Cardiac muscle cell (in vitro differentiated cells and primary cell): ENCODE measurements at regions not wholly inside any gene's neighbourhood (a gene's known extent, or its start where the extent isn't known, plus 50 kb on each side); places are given as distances from the start of the nearest gene placed in this dataset.

Experiments
- DNase-seq, 2 donors: peaks; one replicate each; pipeline versions ENCODE4 v3.0.0 to v3.0.0-alpha.2; 2010 to 2017; ENCODE audit warnings: low read depth in 1 of 2, low spot score in 1 of 2
- H3K27ac ChIP-seq: fragments of 200-600 bp; sonication (generic); 2 replicates; pipeline ENCODE4 v1.5.1; 2016
- H3K27me3 ChIP-seq: fragments of 200-600 bp; sonication (generic); 2 replicates; pipeline ENCODE4 v1.6.0; 2016; ENCODE audit warnings: control low read depth
- H3K36me3 ChIP-seq: fragments of 200-600 bp; sonication (generic); 2 replicates; pipeline ENCODE4 v1.5.1; 2016; ENCODE audit warnings: control low read depth
- H3K4me1 ChIP-seq: fragments of 200-600 bp; sonication (generic); 2 replicates; pipeline ENCODE4 v1.8.1; 2017; ENCODE audit warnings: low read depth, mild to moderate bottlenecking, mixed run types
- H3K4me3 ChIP-seq: fragments of 200-600 bp; sonication (generic); 2 replicates; pipeline ENCODE4 v1.5.1; 2016; ENCODE audit warnings: mild to moderate bottlenecking
- H3K9me3 ChIP-seq: fragments of 200-600 bp; sonication (generic); 2 replicates; pipeline ENCODE4 v1.5.1; 2017; ENCODE audit warnings: low read depth, mild to moderate bottlenecking, control low read depth
- CTCF ChIP-seq: IDR thresholded peaks from 2 replicates; pipeline ENCODE4 v1.5.1; 2012; ENCODE audit warnings: low read depth, mild to moderate bottlenecking, low read length

DNA sequence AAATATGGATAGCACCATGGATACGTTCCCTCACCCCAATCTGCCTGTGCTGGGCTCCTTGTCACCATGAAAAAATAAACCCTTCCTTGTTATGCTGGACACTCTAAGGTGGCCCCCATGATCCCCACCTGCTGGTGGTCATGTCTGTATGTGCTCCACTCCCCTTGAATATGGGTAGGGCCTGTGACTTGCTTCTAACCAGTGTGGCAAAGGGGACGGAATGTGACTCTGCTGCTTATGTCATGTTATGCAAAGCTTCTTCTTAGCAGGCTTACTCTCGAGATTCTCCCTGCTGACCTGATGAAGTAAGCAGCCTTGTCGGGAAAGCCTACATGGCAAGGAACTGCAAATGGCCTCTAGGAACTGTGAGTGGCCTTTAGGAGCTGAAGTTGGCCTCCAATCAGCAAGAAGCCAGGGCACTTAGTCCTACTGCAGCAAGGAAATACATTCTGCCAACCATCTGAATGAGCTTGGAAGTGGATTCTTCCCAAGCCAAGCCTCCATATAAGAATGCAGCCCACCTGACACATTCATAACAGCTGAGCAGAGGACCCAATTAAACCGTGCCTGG, 159.9 kb downstream of the CCDC34 start:
- H3K27ac ChIP-seq, result no peak overlapping the region

GRCh38 chr11:27201454-27202302, 161.1 kb downstream of the BBOX1 start:
- Histone ChIP-seq H3K9me3 (no peaks in the 10 kb centered on the region), H3K27ac (peak overlapping the region; percentile 87), H3K36me3 (no peaks in the 10 kb centered on the region), H3K27me3 (no peaks in the 10 kb centered on the region), H3K4me1 (peaks cover 35% of the 10 kb centered on the region), H3K4me3 (no peak overlapping the region)
- DNase-seq, result peak; percentile 79 to 91
- no peak for TF ChIP-seq CTCF

More for the DNA sequence above, 159.9 kb downstream of the CCDC34 start:
- no peak overlapping the region for H3K4me3 ChIP-seq
- no peaks in the 10 kb centered on the region for H3K9me3 ChIP-seq
- peaks cover 23% of the 10 kb centered on the region for H3K4me1 ChIP-seq
- no peak for DNase-seq
- TF ChIP-seq CTCF, result no peak
- no peaks in the 10 kb centered on the region for H3K36me3 ChIP-seq
- no peaks in the 10 kb centered on the region for H3K27me3 ChIP-seq

GRCh38 chr11:27200779-27201453, 160.3 kb downstream of the BBOX1 start:
- no peak for DNase-seq
- H3K9me3 ChIP-seq, result no peaks in the 10 kb centered on the region
- no peak overlapping the region for H3K4me3 ChIP-seq
- H3K4me1 ChIP-seq, result peaks cover 39% of the 10 kb centered on the region
- no peaks in the 10 kb centered on the region for H3K36me3 ChIP-seq
- TF ChIP-seq CTCF, result no peak
- H3K27me3 ChIP-seq, result no peaks in the 10 kb centered on the region
- H3K27ac ChIP-seq, result peak overlapping the region; percentile 87

GRCh38 chr11:27196203-27196897, 155.7 kb downstream of the BBOX1 start:
- TF ChIP-seq CTCF, result no peak
- peak overlapping the region; percentile 60 for H3K27ac ChIP-seq
- H3K27me3 ChIP-seq, result no peaks in the 10 kb centered on the region
- no peaks in the 10 kb centered on the region for H3K9me3 ChIP-seq
- no peak for DNase-seq
- H3K36me3 ChIP-seq, result no peaks in the 10 kb centered on the region
- H3K4me3 ChIP-seq, result no peak overlapping the region
- H3K4me1 ChIP-seq, result peaks cover 61% of the 10 kb centered on the region

GRCh38 chr11:27195837-27196202, 155.2 kb downstream of the BBOX1 start:
- Histone ChIP-seq H3K4me3 (no peak overlapping the region), H3K4me1 (peaks cover 57% of the 10 kb centered on the region), H3K36me3 (no peaks in the 10 kb centered on the region), H3K27me3 (no peaks in the 10 kb centered on the region), H3K27ac (no peak overlapping the region), H3K9me3 (no peaks in the 10 kb centered on the region)
- DNase-seq, result no peak
- TF ChIP-seq CTCF, result no peak
